ENCODE measurements at regions not wholly inside any gene's neighbourhood (a gene's known extent, or its start where the extent isn't known, plus 50 kb on each side); places are given as distances from the start of the nearest gene placed in this dataset.
"Not testable (repeated sequence)": the region's sequence is repeated elsewhere in the genome, so short reads cannot be mapped to it uniquely, and the experiment has no call there.

DNA sequence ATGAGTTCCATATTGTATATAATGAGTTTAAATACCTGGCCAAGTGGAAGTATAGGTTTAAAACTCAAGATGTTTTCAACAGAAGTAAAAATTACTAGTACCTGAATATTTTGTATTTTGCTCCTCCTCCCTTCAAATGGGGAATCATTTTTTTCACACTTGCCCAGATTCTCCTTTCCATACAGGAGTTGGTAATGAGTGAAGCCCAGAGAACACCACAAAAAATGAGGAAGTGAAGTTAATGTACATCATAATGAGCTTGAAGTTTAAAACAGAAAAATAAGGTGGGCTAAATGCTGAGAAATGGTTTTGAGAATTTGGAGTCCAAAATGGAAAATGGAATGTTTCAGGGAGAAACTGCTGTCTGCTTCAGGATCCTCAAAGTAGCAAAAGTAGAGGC lies 364.8 kb upstream of the EMCN start:
- Histone ChIP-seq H3K9ac (ENCODE audit: low read depth in 1 of 2, low read length in 2 of 2) (no peak overlapping the region), H3K36me3 (ENCODE audit: control insufficient read depth in 1 of 2, insufficient read depth in 2 of 2, low read length in 2 of 2) (no peaks in the 10 kb centered on the region), H3K27me3 (ENCODE audit: control insufficient read depth in 1 of 2, insufficient read depth in 2 of 2, low read length in 2 of 2) (no peaks in the 10 kb centered on the region), H3K4me3 (ENCODE audit: low read depth in 1 of 2, low read length in 2 of 2) (no peak overlapping the region), H3K9me3 (ENCODE audit: control insufficient read depth in 1 of 2, low read length in 2 of 2) (peaks cover 0 to 7% of the 10 kb centered on the region in 2 donors), H3K4me1 (ENCODE audit: control insufficient read depth in 1 of 2, insufficient read depth in 2 of 2, low read length in 2 of 2) (no peaks in the 10 kb centered on the region), H3K27ac (ENCODE audit: low read depth, low read length) (no peak overlapping the region)

DNA sequence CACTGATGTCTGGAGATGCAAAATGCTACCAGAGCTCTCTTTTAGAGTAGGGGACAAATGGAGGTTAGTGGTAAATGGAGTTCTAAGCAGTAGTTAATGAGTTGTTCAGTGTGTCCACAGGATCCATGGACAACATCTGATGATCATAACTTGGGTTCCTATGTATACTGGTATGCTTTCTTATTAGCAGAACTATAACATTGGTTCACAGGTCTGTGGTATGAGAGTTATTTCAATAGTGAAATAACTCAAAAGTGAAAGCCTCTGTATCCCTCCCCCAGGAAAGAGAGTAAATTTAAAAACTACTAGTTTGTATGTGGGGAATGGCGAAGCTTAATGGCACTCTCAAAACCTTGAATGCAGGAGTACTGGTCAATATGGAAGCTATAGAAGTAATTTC lies 363.5 kb upstream of the EMCN start:
- H3K9me3 ChIP-seq (ENCODE audit: control insufficient read depth in 1 of 2, low read length in 2 of 2): peaks cover 0 to 7% of the 10 kb centered on the region in 2 donors
- no peak overlapping the region for H3K9ac ChIP-seq (ENCODE audit: low read depth in 1 of 2, low read length in 2 of 2)
- no peaks in the 10 kb centered on the region for H3K36me3 ChIP-seq (ENCODE audit: control insufficient read depth in 1 of 2, insufficient read depth in 2 of 2, low read length in 2 of 2)
- H3K27me3 ChIP-seq (ENCODE audit: control insufficient read depth in 1 of 2, insufficient read depth in 2 of 2, low read length in 2 of 2): no peaks in the 10 kb centered on the region
- no peaks in the 10 kb centered on the region for H3K4me1 ChIP-seq (ENCODE audit: control insufficient read depth in 1 of 2, insufficient read depth in 2 of 2, low read length in 2 of 2)
- H3K4me3 ChIP-seq (ENCODE audit: low read depth in 1 of 2, low read length in 2 of 2): no peak overlapping the region
- H3K27ac ChIP-seq (ENCODE audit: low read depth, low read length): no peak overlapping the region

DNA sequence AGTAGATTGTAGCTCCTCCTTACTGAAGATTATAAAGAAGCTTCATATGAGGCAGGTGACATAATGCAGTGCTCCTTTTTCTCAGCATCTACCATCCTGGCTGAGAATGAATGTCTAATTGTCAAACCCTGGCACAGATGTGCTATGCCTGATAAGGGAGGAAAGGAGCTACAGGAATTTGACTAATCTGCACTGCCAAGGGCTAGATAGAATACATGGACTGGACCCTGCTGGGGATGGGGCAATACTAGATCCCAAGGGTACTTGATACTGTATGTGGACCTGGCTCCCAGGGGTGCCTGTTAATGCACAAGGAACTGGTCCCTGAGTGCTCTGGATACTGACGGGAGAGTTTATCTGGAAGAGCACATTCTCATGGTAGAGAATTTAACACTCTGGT lies 362.2 kb upstream of the EMCN start:
- Histone ChIP-seq H3K36me3 (ENCODE audit: control insufficient read depth in 1 of 2, insufficient read depth in 2 of 2, low read length in 2 of 2) (no peaks in the 10 kb centered on the region), H3K27me3 (ENCODE audit: control insufficient read depth in 1 of 2, insufficient read depth in 2 of 2, low read length in 2 of 2) (no peaks in the 10 kb centered on the region), H3K4me1 (ENCODE audit: control insufficient read depth in 1 of 2, insufficient read depth in 2 of 2, low read length in 2 of 2) (no peaks in the 10 kb centered on the region), H3K9ac (ENCODE audit: low read depth in 1 of 2, low read length in 2 of 2) (no peak overlapping the region), H3K27ac (ENCODE audit: low read depth, low read length) (no peak overlapping the region), H3K4me3 (ENCODE audit: low read depth in 1 of 2, low read length in 2 of 2) (no peak overlapping the region), H3K9me3 (ENCODE audit: control insufficient read depth in 1 of 2, low read length in 2 of 2) (no peaks in the 10 kb centered on the region)

DNA sequence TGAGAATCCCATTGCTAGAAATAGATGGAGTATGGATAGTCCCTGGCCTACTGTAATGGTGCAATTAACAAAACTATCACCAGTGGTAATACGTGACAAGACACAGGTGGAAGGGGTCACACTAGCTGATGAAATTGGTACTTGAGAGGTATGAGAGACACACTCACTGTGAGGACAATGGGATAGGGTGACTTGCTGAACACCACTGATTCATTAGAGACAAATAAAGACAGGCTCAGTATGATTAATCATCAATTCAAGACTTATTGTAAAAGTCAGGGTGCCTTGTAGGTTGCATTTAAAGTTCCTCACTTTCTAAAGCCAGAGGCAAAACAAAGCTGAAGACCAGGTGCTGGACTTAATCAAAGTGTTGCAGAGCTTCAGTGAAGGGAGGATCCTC lies 361.6 kb upstream of the EMCN start:
- no peaks in the 10 kb centered on the region for H3K27me3 ChIP-seq (ENCODE audit: control insufficient read depth in 1 of 2, insufficient read depth in 2 of 2, low read length in 2 of 2)
- H3K27ac ChIP-seq (ENCODE audit: low read depth, low read length): no peak overlapping the region
- no peaks in the 10 kb centered on the region for H3K36me3 ChIP-seq (ENCODE audit: control insufficient read depth in 1 of 2, insufficient read depth in 2 of 2, low read length in 2 of 2)
- no peak overlapping the region for H3K4me3 ChIP-seq (ENCODE audit: low read depth in 1 of 2, low read length in 2 of 2)
- H3K9ac ChIP-seq (ENCODE audit: low read depth in 1 of 2, low read length in 2 of 2): no peak overlapping the region
- no peaks in the 10 kb centered on the region for H3K4me1 ChIP-seq (ENCODE audit: control insufficient read depth in 1 of 2, insufficient read depth in 2 of 2, low read length in 2 of 2)
- no peaks in the 10 kb centered on the region for H3K9me3 ChIP-seq (ENCODE audit: control insufficient read depth in 1 of 2, low read length in 2 of 2)

DNA sequence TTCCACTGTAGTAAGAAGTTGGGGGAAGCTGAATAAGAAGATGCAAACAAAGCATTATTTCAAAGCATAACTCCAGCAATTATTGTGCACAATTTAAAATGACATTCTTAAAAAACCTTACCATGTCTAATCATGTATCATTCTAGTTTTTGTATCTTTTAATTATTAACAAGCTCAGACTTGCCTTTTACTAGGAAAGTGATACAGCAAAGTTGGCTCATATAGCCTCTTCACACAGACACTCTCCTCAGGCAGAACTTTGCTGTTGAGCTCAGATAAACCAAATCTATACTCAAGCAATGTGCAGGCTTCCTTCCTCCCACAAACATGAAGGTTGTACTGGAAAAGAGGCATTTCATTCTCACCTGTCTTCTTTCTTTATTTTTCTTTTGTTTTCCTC lies 358.7 kb upstream of the EMCN start:
- H3K4me3 ChIP-seq (ENCODE audit: low read depth in 1 of 2, low read length in 2 of 2): no peak overlapping the region
- H3K36me3 ChIP-seq (ENCODE audit: control insufficient read depth in 1 of 2, insufficient read depth in 2 of 2, low read length in 2 of 2): no peaks in the 10 kb centered on the region
- H3K9ac ChIP-seq (ENCODE audit: low read depth in 1 of 2, low read length in 2 of 2): no peak overlapping the region
- no peaks in the 10 kb centered on the region for H3K27me3 ChIP-seq (ENCODE audit: control insufficient read depth in 1 of 2, insufficient read depth in 2 of 2, low read length in 2 of 2)
- no peaks in the 10 kb centered on the region for H3K4me1 ChIP-seq (ENCODE audit: control insufficient read depth in 1 of 2, insufficient read depth in 2 of 2, low read length in 2 of 2)
- no peaks in the 10 kb centered on the region for H3K9me3 ChIP-seq (ENCODE audit: control insufficient read depth in 1 of 2, low read length in 2 of 2)
- H3K27ac ChIP-seq (ENCODE audit: low read depth, low read length): no peak overlapping the region

DNA sequence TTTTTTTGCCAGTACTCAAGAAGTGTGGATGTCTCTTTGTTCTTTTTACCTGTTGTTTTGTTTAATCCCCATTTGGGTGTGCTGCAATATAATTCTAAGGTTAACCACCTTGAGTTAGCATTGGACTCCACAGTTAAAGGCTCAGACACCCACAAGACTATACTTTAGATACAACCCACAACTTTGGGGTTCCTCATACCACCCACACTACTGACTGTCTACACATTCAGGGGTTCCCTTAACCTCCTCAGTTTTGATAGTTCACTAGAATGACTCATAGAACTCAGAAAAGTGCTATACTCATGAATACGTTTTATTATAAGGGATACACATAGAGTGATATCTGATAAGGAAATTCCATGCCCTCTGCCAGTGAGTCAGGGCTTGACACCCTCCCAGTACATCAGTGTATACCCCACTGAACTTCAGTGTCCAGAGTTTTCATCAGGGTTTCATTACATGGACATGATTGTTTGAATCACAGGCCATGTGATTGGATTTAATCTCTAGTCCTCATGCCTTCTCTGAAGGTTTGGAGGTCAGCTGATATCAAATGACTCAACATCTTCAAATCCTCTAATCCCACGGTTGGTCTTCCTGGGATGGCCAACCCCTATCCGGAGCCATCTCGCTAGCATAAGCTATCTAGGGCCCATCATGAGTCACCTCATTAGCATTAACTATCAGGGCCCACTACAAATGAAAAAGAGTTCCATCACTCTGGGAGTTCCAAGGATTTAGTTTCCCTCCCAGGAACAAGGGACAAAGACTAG lies 357.7 kb upstream of the EMCN start:
- H3K4me1 ChIP-seq (ENCODE audit: control insufficient read depth in 1 of 2, insufficient read depth in 2 of 2, low read length in 2 of 2): no peaks in the 10 kb centered on the region
- H3K9ac ChIP-seq (ENCODE audit: low read depth in 1 of 2, low read length in 2 of 2): no peak overlapping the region
- no peaks in the 10 kb centered on the region for H3K9me3 ChIP-seq (ENCODE audit: control insufficient read depth in 1 of 2, low read length in 2 of 2)
- H3K27me3 ChIP-seq (ENCODE audit: control insufficient read depth in 1 of 2, insufficient read depth in 2 of 2, low read length in 2 of 2): no peaks in the 10 kb centered on the region
- no peak overlapping the region for H3K27ac ChIP-seq (ENCODE audit: low read depth, low read length)
- no peak overlapping the region for H3K4me3 ChIP-seq (ENCODE audit: low read depth in 1 of 2, low read length in 2 of 2)
- H3K36me3 ChIP-seq (ENCODE audit: control insufficient read depth in 1 of 2, insufficient read depth in 2 of 2, low read length in 2 of 2): no peaks in the 10 kb centered on the region

DNA sequence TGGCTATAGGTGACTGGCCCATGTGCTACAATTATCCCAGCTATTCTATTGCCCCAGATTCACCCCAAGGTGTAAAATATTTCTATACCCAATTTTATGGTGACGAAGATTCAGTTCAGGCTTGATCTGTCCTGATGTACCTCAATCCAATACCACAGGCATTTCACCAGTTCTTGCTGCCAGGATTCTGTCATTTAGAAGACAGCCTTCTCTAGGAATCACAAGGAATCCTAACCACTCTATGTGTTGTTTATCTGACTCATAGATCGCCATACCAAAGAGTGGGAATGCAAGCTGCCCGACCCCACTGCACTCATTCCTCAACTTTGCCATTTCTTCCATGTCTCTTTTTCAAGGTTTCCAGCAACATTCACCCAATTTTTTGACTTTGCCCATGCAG lies 355.0 kb upstream of the EMCN start:
- Histone ChIP-seq H3K9me3 (ENCODE audit: control insufficient read depth in 1 of 2, low read length in 2 of 2) (no peaks in the 10 kb centered on the region), H3K4me1 (ENCODE audit: control insufficient read depth in 1 of 2, insufficient read depth in 2 of 2, low read length in 2 of 2) (no peaks in the 10 kb centered on the region), H3K27me3 (ENCODE audit: control insufficient read depth in 1 of 2, insufficient read depth in 2 of 2, low read length in 2 of 2) (no peaks in the 10 kb centered on the region), H3K4me3 (ENCODE audit: low read depth in 1 of 2, low read length in 2 of 2) (no peak overlapping the region), H3K9ac (ENCODE audit: low read depth in 1 of 2, low read length in 2 of 2) (no peak overlapping the region), H3K27ac (ENCODE audit: low read depth, low read length) (no peak overlapping the region), H3K36me3 (ENCODE audit: control insufficient read depth in 1 of 2, insufficient read depth in 2 of 2, low read length in 2 of 2) (no peaks in the 10 kb centered on the region)

DNA sequence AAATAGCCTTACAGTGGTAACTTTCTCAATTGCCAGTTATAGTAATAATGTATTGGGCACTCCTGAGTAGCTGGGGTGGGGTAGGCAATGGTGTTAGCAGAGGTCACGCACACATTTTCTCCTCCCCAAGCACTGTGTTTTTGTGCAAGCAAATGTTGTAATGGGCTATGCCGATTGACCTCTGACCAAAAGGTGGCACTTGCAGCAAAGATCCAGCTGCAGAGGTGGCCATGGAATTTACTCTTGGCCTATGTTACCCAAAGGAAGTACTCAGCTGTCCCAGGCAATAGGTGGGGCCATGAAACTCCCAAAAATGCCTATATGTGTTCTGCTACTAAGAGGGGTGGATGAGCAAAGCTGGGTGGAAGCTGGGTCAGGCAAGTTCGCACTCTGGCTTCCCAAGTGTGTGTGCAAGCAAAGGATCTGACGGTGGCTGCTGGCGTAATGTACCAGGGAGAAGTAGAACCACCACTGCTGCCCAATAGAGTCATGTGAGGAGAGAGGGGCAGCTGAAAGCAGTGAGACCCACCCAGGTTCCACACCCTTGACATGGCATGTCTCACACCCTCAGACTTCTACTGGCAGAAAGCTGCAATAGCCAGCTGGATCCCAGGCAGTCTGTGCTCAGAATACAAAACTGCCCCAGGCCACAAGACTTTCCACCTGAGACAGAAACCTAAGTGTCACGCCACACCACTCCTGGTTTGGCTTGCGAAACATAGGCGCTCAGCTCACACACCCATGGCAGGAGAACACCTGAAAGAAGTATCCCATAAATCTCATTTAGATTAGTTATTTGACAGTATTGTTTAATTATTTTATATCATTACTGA lies 353.3 kb upstream of the EMCN start:
- Histone ChIP-seq H3K27me3 (ENCODE audit: control insufficient read depth in 1 of 2, insufficient read depth in 2 of 2, low read length in 2 of 2) (no peaks in the 10 kb centered on the region), H3K4me3 (ENCODE audit: low read depth in 1 of 2, low read length in 2 of 2) (no peak overlapping the region), H3K27ac (ENCODE audit: low read depth, low read length) (no peak overlapping the region), H3K9me3 (ENCODE audit: control insufficient read depth in 1 of 2, low read length in 2 of 2) (no peaks in the 10 kb centered on the region), H3K36me3 (ENCODE audit: control insufficient read depth in 1 of 2, insufficient read depth in 2 of 2, low read length in 2 of 2) (no peaks in the 10 kb centered on the region), H3K9ac (ENCODE audit: low read depth in 1 of 2, low read length in 2 of 2) (no peak overlapping the region), H3K4me1 (ENCODE audit: control insufficient read depth in 1 of 2, insufficient read depth in 2 of 2, low read length in 2 of 2) (no peaks in the 10 kb centered on the region)

DNA sequence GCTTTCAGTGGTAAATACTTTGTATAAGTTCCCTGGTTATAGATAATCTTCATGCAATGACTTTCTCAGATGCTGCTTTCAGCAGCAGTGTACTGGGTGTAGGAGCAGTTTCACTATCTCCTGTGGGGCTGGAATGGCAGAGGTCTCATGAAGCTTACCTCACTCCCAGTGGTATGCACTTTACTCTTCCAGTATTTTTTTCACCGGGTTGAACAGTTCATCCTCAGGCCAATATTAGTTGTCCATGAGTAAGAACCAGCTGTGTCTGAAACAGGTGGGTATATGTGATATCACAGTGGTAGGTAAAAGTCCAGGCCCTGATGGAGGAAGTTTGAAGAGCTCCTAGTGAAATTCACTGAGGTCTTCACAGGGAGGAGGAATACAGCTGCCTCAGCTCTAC lies 351.5 kb upstream of the EMCN start:
- H3K9ac ChIP-seq (ENCODE audit: low read depth in 1 of 2, low read length in 2 of 2): no peak overlapping the region
- no peaks in the 10 kb centered on the region for H3K36me3 ChIP-seq (ENCODE audit: control insufficient read depth in 1 of 2, insufficient read depth in 2 of 2, low read length in 2 of 2)
- no peaks in the 10 kb centered on the region for H3K27me3 ChIP-seq (ENCODE audit: control insufficient read depth in 1 of 2, insufficient read depth in 2 of 2, low read length in 2 of 2)
- no peaks in the 10 kb centered on the region for H3K9me3 ChIP-seq (ENCODE audit: control insufficient read depth in 1 of 2, low read length in 2 of 2)
- no peak overlapping the region for H3K4me3 ChIP-seq (ENCODE audit: low read depth in 1 of 2, low read length in 2 of 2)
- no peaks in the 10 kb centered on the region for H3K4me1 ChIP-seq (ENCODE audit: control insufficient read depth in 1 of 2, insufficient read depth in 2 of 2, low read length in 2 of 2)
- no peak overlapping the region for H3K27ac ChIP-seq (ENCODE audit: low read depth, low read length)

DNA sequence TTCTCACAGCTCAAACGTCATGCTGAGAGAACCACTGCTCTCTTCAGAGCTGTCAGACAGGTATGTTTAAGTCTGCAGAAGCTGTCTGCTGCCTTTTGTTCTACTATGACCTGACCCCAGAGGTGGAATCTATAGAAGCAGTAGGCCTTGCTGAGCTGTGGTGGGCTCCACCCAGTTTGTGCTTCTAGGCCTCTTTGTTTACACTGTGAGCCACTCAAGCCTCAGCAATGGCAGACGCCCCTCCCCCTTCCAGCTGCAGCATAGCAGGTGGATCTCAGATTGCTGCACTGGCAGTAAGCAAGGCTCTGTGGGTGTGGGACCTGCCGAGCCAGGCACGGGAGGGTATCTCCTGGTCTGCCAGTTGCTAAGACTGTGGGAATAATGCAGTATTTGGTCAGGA lies 350.5 kb upstream of the EMCN start:
- not testable (repeated sequence) for H3K9me3 ChIP-seq (ENCODE audit: control insufficient read depth in 1 of 2, low read length in 2 of 2); H3K36me3 ChIP-seq (ENCODE audit: control insufficient read depth in 1 of 2, insufficient read depth in 2 of 2, low read length in 2 of 2)

More for the DNA sequence above, 350.5 kb upstream of the EMCN start:
- H3K9ac ChIP-seq (ENCODE audit: low read depth in 1 of 2, low read length in 2 of 2); H3K4me1 ChIP-seq (ENCODE audit: control insufficient read depth in 1 of 2, insufficient read depth in 2 of 2, low read length in 2 of 2); H3K27ac ChIP-seq (ENCODE audit: low read depth, low read length); H3K4me3 ChIP-seq (ENCODE audit: low read depth in 1 of 2, low read length in 2 of 2); H3K27me3 ChIP-seq (ENCODE audit: control insufficient read depth in 1 of 2, insufficient read depth in 2 of 2, low read length in 2 of 2): not testable (repeated sequence)

All from duodenal mucosa (tissue), 2 donors.